ENCODE measurements at regions not wholly inside any gene's neighbourhood (a gene's known extent, or its start where the extent isn't known, plus 50 kb on each side); places are given as distances from the start of the nearest gene placed in this dataset.

- H3K27ac ChIP-seq: no peak overlapping the region
- no peaks in the 10 kb centered on the region for H3K4me1 ChIP-seq
- TF ChIP-seq CTCF (IDR thresholded peaks at IDR 0.05): no peak
- no peak for TF ChIP-seq EP300 (IDR thresholded peaks at IDR 0.05)
- no peak for TF ChIP-seq POLR2A (IDR thresholded peaks at IDR 0.05)
- no peak for DNase-seq (ENCODE audit: low spot score in 2 of 2)
- peaks cover 0 to 12% (median 0%) of the 10 kb centered on the region in 4 donors for H3K9me3 ChIP-seq
- 44 to 61% methylated on average over 4 of the region's 4 CpGs for WGBS, 2 donors
- no peak overlapping the region for H3K4me3 ChIP-seq
- H3K27me3 ChIP-seq: no peaks in the 10 kb centered on the region
- H3K36me3 ChIP-seq: no peaks in the 10 kb centered on the region
Measured at GRCh38 chr20:12289465-12289864, 371.8 kb downstream of the BTBD3 start.

- DNase-seq (ENCODE audit: low spot score in 2 of 2): no peak
- Histone ChIP-seq H3K4me1 (no peaks in the 10 kb centered on the region), H3K27me3 (no peaks in the 10 kb centered on the region), H3K4me3 (no peak overlapping the region), H3K36me3 (no peaks in the 10 kb centered on the region), H3K27ac (no peak overlapping the region), H3K9me3 (peaks cover 0 to 12% (median 0%) of the 10 kb centered on the region in 4 donors)
- TF ChIP-seq CTCF (IDR thresholded peaks at IDR 0.05) (no peak), POLR2A (IDR thresholded peaks at IDR 0.05) (no peak), EP300 (IDR thresholded peaks at IDR 0.05) (no peak)
- WGBS, 2 donors: 76 to 91% methylated on average over 3 of the region's 3 CpGs
Measured at GRCh38 chr20:12291386-12291785, 373.7 kb downstream of the BTBD3 start.

- Histone ChIP-seq H3K4me3 (no peak overlapping the region), H3K4me1 (no peaks in the 10 kb centered on the region), H3K27ac (no peak overlapping the region), H3K27me3 (no peaks in the 10 kb centered on the region), H3K36me3 (no peaks in the 10 kb centered on the region), H3K9me3 (peaks cover 0 to 32% (median 2%) of the 10 kb centered on the region in 4 donors)
- no peak for TF ChIP-seq CTCF (IDR thresholded peaks at IDR 0.05)
- no peak for TF ChIP-seq POLR2A (IDR thresholded peaks at IDR 0.05)
- no peak for TF ChIP-seq EP300 (IDR thresholded peaks at IDR 0.05)
- WGBS, 2 donors: 83 to 92% methylated on average over 3 of the region's 3 CpGs
- no peak for DNase-seq (ENCODE audit: low spot score in 2 of 2)
Measured at GRCh38 chr20:12293900-12294299, 376.2 kb downstream of the BTBD3 start.

- peaks cover 0 to 35% (median 2%) of the 10 kb centered on the region in 4 donors for H3K9me3 ChIP-seq
- H3K4me3 ChIP-seq: no peak overlapping the region
- no peaks in the 10 kb centered on the region for H3K4me1 ChIP-seq
- H3K27me3 ChIP-seq: no peaks in the 10 kb centered on the region
- no peaks in the 10 kb centered on the region for H3K36me3 ChIP-seq
- DNase-seq (ENCODE audit: low spot score in 2 of 2): no peak
- no peak overlapping the region for H3K27ac ChIP-seq
- no peak for TF ChIP-seq POLR2A (IDR thresholded peaks at IDR 0.05)
- no peak for TF ChIP-seq CTCF (IDR thresholded peaks at IDR 0.05)
- no peak for TF ChIP-seq EP300 (IDR thresholded peaks at IDR 0.05)
- WGBS, 2 donors: 79 to 89% methylated on average over 3 of the region's 3 CpGs
Measured at GRCh38 chr20:12294678-12295077, 377.0 kb downstream of the BTBD3 start.

- Histone ChIP-seq H3K36me3 (no peaks in the 10 kb centered on the region), H3K9me3 (no peaks in the 10 kb centered on the region), H3K27me3 (no peaks in the 10 kb centered on the region), H3K4me1 (peaks cover 0 to 12% (median 0%) of the 10 kb centered on the region in 4 donors), H3K27ac (peak overlapping the region in 1 of 4 donors; percentile 48), H3K4me3 (no peak overlapping the region)
- whole genome bisulfite sequencing, 2 donors: 31 to 39% methylated on average over 9 of the region's 9 CpGs
- TF ChIP-seq CTCF (IDR thresholded peaks at IDR 0.05) (no peak), POLR2A (IDR thresholded peaks at IDR 0.05) (no peak), EP300 (IDR thresholded peaks at IDR 0.05) (no peak)
- DNase-seq (ENCODE audit: low spot score in 2 of 2): no peak
Measured at GRCh38 chr20:12305188-12305950, 387.7 kb downstream of the BTBD3 start.

Data from tibial nerve (tissue), 4 donors.